ACHN (cell line): ENCODE measurements at regions not wholly inside any gene's neighbourhood (a gene's known extent, or its start where the extent isn't known, plus 50 kb on each side); places are given as distances from the start of the nearest gene placed in this dataset.
"Not testable (repeated sequence)": the region's sequence is repeated elsewhere in the genome, so short reads cannot be mapped to it uniquely, and the experiment has no call there.

Experiments
- DNase-seq: peaks from one replicate; pipeline ENCODE4 v3.0.0-alpha.2; 2015
- in situ Hi-C: cut with HindIII; loops from 2 replicates; pipeline ENCODE4 v1.10.0; 2017; ENCODE audit warnings: low sequenced_read_pairs, low pct_ligation_motif_present, low pct_unique_long_range_greater_than_20kb

DNA sequence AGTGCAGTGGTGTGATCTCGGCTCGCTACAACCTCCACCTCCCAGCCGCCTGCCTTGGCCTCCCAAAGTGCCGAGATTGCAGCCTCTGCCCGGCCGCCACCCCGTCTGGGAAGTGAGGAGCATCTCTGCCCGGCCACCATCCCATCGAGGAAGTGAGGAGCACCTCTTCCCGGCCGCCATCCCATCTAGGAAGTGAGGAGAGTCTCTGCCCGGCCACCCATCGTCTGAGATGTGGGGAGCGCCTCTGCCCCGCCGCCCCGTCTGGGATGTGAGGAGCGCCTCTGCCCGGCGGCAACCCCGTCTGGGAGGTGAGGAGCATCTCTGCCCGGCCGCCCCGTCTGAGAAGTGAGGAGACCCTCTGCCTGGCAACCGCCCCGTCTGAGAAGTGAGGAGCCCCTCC, 88.5 kb upstream of the DCAF12L1 start:
- in situ Hi-C loops, DNase-seq: not testable (repeated sequence)

DNA sequence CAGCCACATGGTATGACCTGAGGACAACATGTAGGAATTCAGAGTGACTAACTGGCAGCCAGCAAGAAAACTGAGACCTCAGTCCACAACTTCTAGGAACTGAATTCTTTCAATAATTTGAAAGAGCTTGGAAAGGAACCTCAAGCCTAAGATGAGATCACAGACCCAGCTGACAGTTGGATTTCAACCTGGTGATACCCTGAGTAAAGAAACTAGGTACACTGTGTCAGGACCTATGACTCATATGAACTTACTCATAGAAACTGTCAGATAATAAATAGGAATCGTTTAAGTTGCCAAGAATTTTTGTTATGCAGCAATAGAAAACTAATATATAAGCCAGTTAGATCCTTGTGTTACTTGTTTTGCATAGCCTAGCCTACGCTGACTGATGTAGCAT, 102.4 kb upstream of the DCAF12L1 start:
- DNase-seq, result no peak
- in situ Hi-C loops, result no loop called here

- in situ Hi-C loops, result no loop called here
- peak; percentile 26 for DNase-seq
Measured at GRCh38 chrX:126658447-126658846, 105.8 kb upstream of the DCAF12L1 start.

DNA sequence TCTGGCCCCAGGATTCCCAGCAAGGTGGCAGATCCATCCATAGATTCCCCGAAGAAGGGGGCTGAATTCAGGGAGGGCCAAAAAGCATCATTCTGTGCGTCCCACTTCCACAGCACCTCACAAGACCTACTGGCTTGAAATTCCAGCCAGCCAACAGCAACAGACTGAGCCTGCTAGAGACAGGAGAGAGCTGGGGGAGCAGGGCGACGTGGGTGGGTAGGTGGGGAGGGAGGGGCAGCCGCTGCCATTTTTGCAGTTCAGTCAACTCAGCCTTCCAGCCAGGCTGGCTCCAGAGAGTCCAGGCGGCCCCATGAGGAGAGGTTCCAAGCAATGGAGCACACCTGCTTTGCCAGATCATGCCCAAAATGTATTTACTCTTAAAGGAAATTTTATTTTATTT, 117.6 kb upstream of the DCAF12L1 start:
- in situ Hi-C loops, result no loop called here

DNA sequence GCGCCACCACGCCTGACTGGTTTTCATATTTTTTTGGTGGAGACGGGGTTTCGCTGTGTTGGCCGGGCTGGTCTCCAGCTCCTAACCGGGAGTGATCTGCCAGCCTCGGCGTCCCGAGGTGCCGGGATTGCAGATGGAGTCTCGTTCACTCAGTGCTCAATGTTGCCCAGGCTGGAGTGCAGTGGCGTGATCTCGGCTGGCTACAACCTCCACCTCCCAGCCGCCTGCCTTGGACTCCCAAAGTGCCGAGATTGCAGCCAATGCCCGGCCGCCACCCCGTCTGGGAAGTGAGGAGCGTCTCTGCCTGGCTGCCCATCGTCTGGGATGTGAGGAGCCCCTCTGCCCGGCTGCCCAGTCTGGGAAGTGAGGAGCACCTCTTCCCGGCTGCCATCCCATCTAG, 120.8 kb upstream of the DCAF12L1 start:
- in situ Hi-C loops, DNase-seq: not testable (repeated sequence)

More for the DNA sequence above, 117.6 kb upstream of the DCAF12L1 start:
- DNase-seq, result no peak

GRCh38 chrX:126673816-126674491, 121.3 kb upstream of the DCAF12L1 start:
- DNase-seq, in situ Hi-C loops: not testable (repeated sequence)

- in situ Hi-C loops, result no loop called here
- DNase-seq, result no peak
Measured at GRCh38 chrX:126695375-126695896, 124.1 kb upstream of the PRR32 start.

GRCh38 chrX:126697091-126697490, 122.4 kb upstream of the PRR32 start:
- no peak for DNase-seq
- in situ Hi-C loops, result no loop called here

- in situ Hi-C loops, result no loop called here
- no peak for DNase-seq
Measured at GRCh38 chrX:126701380-126701779, 118.1 kb upstream of the PRR32 start.

DNA sequence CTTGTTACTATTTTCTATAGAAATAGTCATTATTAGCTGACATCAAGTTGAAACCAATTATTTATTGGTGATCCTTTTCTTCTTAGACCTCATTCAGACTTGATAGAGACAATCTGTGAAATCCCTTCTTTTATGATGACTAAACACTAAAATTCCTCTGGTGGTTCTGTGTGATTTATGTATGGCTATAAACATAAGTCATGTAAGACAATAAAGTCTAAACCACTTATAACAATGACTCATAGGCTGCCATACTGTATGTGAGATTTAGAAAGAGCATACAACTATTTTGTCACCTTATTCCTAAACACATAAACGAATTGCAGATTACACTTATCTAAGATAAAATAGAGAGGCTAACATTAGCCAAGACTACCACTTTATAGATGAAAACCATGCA, 101.1 kb upstream of the PRR32 start:
- in situ Hi-C loops, result no loop called here
- DNase-seq, result no peak

DNA sequence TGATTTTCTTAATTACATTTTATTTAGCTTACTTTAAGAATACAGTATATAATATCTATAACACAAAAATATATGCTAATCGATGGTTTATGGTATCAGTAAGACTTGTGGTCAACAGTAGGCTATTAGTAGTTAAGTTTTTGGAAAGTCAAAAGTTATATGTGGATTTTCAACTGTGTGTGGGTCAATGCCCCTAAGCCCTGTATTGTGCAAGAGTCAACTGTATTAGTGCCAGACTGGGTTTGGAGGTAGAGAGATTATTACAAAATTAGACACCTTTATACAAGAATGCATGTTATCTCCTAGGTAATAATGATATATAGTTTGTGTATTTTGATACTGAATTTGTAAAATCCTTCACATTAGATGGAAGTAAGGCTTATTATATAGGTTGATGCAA, 100.3 kb upstream of the PRR32 start:
- no peak for DNase-seq
- in situ Hi-C loops, result no loop called here

DNA sequence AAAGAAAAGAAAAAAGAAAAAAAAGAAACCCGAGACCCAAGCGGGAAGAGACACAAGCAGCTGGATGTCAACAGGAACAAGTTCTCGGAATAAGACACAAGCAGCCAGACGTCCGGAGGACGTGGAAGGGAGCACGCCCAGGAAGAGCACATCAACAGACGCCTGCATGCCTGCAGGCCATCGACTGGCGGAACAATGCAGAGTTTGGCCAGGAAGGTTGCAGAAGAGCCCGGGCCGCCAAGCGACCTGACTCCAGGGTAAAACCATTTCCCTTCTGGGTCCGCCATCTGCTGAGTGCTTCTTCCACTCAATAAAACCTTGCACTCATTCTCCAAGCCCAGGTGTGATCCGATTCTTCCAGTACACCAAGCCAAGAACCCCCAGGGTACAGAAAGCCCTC, 95.6 kb upstream of the PRR32 start:
- in situ Hi-C loops, result no loop called here
- DNase-seq, result no peak

GRCh38 chrX:126733874-126734273, 85.7 kb upstream of the PRR32 start:
- no peak for DNase-seq
- in situ Hi-C loops, result no loop called here
